Fibroblast of upper back skin (primary cell): ENCODE measurements at regions not wholly inside any gene's neighbourhood (a gene's known extent, or its start where the extent isn't known, plus 50 kb on each side); places are given as distances from the start of the nearest gene placed in this dataset.
A peak's percentile ranks its signal among the peaks of the same experiment; 100 is the strongest.
"Not testable (repeated sequence)": the region's sequence is repeated elsewhere in the genome, so short reads cannot be mapped to it uniquely, and the experiment has no call there.

ENCODE experiments used
- DNase-seq: peaks from one replicate; pipeline ENCODE4 v3.0.0-alpha.2; 2013

DNA sequence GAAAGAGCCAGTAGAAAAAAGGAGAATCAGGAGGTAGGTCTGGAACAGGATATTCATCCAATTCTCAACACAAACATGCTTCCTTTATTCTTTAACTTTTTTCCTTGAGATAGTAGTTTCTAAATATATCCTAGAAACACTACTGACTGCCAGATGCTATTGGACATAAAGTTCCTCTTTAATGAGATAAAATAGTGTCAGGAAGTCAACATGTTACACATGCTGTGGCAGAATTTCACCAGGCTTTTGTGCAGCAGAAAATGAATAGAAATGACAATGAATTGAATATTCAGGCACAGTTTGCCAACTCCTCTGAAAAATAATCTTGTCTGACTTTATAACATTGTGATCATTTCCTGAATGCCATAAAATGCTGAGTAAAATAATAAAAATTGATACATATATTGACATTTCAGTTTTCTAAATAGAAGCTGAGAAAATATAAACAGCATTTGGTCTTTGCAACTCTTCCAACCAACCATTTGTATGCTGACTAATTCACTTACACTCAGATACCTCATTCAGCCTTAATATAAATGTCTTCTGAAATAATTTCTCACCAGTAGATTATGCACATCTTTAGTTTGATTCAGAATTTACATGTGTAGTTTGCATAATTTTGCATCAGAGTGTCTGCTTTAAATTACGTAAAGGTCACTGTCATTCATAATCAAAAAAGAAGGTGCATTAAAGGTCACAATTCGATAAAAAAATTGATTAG, 486.1 kb upstream of the ADGRL2 start:
- no peak for DNase-seq

DNA sequence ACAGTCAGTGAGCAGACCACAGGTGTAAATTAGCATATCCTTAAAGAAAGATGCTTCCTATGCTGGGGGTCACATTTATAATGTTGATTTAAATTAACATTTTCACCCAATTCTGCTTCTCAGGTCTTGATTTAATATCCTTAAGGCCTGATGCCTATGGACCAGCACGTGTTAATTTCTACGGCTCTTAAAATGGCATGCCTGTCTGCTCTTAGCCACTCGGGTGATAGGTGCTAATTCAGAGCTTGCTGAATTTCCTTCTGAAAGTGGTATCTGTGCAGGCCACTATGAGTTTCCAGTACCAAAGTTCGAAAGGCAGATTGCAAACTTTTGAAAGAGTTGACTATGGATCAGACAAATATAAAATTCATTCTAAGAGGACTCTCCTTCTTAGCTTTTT, 487.4 kb upstream of the ADGRL2 start:
- DNase-seq, result no peak

DNA sequence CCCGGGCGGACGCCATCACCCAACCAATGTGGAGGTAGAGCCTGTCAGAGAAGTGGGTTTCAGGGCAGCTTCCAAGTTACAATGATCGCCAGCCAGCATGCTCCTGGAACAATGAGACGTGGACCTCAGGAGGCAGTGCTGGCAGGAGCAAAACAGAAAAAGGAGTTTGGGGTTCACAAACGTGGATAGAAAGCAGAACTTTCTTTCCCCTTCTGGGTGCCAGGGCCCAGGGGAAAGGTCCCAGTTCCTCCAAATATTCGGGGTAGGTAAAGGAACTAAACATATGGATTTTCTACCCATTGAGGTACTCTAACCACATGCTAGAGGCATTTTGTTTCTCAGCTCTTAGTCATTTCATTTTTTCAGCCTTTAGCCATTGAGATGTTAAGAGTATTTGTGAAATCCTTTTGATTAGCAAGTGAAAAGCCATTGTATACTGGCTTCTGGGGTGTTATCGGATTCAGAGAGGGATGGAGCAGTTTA, 488.4 kb upstream of the ADGRL2 start:
- DNase-seq, result no peak

DNA sequence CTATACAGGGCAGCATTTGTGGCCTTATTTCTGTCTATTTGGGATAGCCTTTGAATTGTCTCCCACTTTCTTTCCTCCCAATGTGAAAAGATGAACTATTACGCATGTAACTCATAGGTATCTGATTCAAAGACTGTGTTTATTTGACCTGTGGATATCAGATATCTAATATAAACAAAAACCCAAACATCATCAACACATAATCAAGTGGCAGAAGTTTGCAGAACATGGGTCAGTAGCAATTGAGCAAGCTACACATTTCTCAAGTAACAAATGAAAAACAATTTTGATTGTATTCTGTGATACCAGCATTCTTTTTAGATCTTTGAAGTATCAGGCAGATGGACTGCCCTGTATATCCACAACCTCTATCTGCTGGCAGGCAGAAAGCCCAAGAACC, 490.5 kb upstream of the ADGRL2 start:
- DNase-seq, result no peak

DNA sequence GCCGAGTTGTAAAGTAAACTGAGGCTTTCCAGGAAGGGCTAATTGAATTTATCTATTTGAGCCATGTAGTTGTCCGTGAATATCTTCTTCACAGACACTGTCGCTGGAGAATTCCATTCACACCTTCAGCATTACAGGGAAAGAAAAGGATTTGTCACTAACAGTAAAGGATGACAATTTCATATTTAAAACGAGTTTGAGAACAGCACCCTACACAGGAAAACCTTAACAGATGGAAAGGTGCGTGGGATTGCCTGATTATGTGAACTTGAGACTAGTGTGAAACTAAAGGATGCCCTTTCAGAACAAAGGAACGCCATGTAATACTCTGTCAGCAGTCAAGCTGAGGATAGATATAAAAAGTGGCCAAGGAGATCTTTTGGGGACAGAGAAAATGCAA, 492.5 kb upstream of the ADGRL2 start:
- DNase-seq, result no peak

GRCh38 chr1:81307786-81308185, 492.9 kb upstream of the ADGRL2 start:
- no peak for DNase-seq

DNA sequence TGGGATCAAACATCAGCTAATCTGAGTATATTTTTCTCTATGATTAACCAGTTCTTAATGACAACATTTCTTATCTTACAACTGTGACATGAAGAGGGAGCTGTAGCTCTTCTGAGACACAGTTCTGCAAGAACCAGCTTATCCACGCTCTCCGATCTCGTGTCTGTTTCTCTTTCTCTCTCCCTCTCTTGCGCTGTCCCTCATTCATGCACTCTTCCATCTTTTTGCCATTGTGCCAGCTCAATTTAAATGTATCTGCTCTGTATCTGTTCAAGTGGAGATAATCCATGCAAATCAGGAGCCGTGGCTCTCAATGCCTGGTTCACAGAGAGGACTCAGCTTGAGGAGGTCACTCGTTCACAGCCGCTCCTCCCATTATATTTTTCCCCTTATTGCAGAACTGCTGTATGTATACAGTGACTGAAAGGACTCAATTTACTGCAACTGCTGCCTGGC, 494.7 kb upstream of the ADGRL2 start:
- peak; percentile 66 for DNase-seq

DNA sequence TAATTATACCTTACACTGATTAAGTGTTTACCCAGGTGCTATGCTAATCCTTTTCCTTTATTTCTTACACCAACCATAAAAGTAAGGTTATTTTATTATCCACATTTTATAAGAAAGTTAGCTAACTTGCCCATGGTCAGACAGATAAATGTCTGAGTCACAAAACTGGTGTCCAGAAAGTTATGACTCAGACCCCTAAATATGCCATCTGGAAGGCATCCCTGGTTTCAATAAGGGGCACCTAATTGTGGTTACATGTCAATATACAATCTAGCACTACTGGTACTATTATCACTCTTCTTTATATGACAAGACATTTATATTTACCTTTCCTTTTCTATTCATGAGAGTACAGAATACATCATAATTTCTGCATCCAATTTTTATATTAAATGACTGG, 496.5 kb upstream of the ADGRL2 start:
- DNase-seq, result peak; percentile 75

- DNase-seq, result no peak
Measured at GRCh38 chr1:81299892-81300291, 500.8 kb upstream of the ADGRL2 start.

- DNase-seq, result peak; percentile 53
Measured at GRCh38 chr1:81298266-81298665, 502.5 kb upstream of the ADGRL2 start.

GRCh38 chr1:81296601-81297000, 504.1 kb upstream of the ADGRL2 start:
- DNase-seq, result peak; percentile 61

DNA sequence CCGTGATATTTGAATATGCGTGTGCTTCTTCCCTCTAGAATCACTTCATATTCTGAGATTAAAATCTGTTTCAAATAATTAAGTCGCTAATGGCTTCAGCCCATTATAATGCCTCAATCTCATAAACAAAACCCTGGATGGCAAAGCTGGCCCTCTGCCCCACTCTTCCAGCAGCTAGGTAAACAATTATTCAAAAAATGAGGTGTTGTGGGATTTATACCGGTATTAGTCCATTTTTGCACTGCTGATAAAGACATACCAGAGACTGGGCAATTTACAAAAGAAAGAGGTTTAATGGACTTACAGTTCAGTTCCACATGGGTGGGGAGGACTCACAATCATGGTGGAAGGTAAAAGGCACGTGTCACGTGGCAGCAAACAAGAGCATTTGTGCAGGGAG, 510.4 kb upstream of the ADGRL2 start:
- DNase-seq, result no peak

DNA sequence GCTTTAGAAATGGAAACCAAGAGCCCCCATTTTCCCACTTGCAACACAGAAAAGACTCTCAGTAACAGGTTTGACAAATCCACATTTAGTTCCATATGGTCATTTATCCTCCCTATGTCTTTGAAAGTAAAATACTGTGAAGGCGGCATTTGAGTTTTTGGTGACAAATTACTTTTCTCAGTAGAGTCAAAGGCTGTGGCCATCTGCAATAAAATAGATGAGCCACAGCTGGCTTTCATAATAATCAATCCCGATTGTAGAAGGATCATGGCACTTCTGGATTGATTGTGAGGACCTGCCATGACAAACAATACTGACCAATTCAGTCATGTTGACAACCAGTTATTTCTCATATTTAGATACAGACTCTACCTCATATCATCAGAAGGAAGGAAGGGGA, 512.0 kb upstream of the ADGRL2 start:
- DNase-seq, result no peak

GRCh38 chr1:81287411-81288080, 513.2 kb upstream of the ADGRL2 start:
- peak; percentile 53 for DNase-seq

DNA sequence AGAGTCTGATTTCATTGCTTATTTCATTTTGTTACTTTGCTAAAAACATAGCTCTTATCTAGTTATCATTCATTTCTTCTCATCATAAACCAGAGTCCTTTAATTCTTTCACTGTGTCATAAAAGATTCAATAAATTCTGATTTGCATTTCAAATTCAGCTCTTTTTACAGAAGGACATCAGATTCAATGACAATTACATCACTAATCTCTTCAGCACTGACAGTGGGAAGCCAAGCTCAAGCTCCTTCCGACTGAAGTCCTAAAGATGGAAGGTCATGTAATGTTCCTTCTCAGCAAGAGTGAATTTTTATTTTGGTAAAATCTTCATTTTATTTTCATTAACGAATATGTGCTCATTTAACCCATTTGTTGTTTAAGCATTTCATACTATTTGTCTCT, 530.7 kb upstream of the ADGRL2 start:
- DNase-seq, result no peak

DNA sequence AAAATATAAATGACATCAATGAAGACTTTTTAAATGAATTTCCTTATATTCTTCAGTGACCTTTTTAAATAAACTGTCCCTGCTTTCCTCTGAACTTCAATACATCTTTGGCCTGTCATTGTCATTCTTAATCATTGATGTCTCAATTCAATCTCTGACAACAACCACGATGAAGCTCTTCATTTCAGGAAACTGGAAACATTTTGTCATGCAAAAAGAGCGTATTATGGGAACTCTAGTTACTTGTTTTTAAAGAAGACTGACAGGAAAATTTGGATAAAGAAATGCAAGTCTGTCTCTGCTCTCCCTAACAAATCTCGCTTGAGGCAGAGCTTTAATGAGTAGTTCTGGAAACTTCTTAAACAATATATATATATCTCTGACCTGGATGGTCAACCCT, 535.8 kb upstream of the ADGRL2 start:
- no peak for DNase-seq

DNA sequence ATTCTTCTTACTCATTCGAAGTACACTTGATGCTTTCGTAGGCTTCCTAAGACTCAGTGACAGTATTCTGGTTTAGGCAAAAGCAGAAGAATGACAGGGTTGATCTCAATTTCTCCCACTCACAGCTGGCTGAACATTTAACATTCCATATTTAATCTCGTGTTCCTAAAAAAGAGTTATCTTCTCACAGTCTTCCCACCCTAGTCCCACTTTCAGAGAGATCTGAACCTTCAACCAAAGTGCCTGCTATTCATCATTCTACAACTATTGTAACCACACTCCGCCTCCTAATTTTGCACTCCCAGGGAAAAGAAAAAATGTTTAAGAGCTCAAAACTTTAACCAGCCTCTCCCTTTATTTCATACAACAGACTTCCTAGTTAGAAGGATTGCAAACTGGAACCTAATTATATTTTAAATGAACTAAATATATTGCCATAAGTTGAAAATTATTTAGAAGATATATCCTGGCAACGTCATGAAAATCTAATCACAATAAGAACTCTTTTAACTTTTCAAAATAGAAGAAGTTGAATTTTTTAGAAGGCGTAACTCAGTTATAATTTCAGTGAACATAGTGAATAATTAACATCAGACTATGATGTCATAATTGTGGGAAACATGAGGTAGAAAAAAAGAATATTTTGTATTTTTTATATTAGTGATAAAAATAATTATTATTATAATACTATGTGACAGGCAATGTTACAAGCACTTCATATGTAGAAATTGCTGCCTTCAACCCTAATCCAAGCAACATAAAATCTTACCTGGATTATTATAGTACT, 540.9 kb upstream of the ADGRL2 start:
- no peak for DNase-seq

GRCh38 chr1:81254560-81254959, 546.2 kb upstream of the ADGRL2 start:
- DNase-seq, result no peak

DNA sequence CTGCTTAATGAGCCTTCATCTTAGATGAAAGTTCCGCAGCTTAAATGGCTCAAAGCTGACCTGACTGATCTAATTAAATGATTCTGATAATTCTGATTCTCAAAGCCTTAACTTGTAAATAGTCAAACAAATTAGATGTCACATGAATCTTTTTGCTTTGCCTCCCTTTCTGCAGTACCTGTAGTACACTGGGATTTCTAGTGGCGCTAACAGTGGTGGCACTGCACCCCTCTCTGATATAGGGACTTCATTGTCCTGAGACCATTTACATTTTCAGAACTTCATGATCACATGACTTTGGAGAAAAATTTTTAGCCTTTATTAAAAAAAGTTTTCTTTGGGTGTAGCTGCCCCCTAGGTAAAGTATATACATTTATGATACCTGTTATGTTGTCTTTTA, 546.7 kb upstream of the ADGRL2 start:
- DNase-seq, result no peak

- no peak for DNase-seq
Measured at GRCh38 chr1:81252471-81253151, 548.1 kb upstream of the ADGRL2 start.

- DNase-seq, result not testable (repeated sequence)
Measured at GRCh38 chr1:81250825-81251224, 549.9 kb upstream of the ADGRL2 start.

DNA sequence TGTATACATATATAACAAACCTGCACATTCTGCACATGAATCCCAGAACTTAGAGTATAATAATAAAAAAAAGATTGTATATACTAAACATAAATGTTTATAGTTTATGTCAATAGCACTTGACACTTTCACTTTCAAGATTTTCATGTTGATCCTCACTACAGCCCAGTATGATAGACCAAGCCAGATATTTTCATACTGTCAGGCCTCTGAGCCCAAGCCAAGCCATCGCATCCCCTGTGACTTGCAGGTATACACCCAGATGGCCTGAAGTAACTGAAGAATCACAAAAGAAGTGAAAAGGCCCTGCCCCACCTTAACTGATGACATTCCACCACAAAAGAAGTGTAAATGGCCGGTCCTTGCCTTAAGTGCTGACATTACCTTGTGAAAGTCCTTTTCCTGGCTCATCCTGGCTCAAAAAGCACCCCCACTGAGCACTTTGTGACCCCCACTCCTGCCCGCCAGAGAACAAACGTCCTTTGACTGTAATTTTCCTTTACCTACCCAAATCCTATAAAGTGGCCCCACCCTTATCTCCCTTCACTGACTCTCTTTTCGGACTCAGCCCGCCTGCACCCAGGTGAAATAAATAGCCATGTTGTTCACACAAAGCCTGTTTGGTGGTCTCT, 555.5 kb upstream of the ADGRL2 start:
- not testable (repeated sequence) for DNase-seq

DNA sequence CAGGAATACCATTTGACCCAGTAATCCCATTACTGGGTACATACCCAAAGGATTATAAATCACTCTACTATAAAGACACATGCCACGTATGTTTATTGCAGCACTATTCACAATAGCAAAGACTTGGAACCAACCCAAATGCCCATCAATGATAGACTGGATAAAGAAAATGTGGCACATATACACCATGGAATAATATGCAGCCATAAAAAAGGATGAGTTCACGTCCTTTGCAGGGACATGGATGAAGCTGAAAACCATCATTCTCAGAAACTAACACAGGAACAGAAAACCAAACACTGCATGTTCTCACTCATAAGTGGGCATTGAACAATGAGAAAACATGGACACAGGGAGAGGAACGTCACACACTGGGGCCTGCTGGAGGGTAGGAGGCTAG, 556.1 kb upstream of the ADGRL2 start:
- DNase-seq, result not testable (repeated sequence)
